Karpas-422 (cell line): ENCODE measurements at regions not wholly inside any gene's neighbourhood (a gene's known extent, or its start where the extent isn't known, plus 50 kb on each side); places are given as distances from the start of the nearest gene placed in this dataset.

Experiments used
- DNase-seq: peaks from one replicate; pipeline ENCODE4 v3.0.0-alpha.2; 2015
- H2AFZ ChIP-seq: fragments of 200-600 bp; sonication (generic); 2 replicates; pipeline ENCODE4 v1.6.1; 2014; ENCODE audit warnings: antibody characterized with exemption, low read length, mixed read lengths
- H3K27ac ChIP-seq: fragments of 200-600 bp; sonication (generic); 2 replicates; pipeline ENCODE4 v1.5.1; 2014; ENCODE audit warnings: mild to moderate bottlenecking, low read length, moderate library complexity
- H3K27me3 ChIP-seq: fragments of 200-600 bp; sonication (generic); 2 replicates; pipeline ENCODE4 v1.6.1; 2014; ENCODE audit warnings: low read length, mixed read lengths
- H3K36me3 ChIP-seq: fragments of 200-600 bp; sonication (generic); 2 replicates; pipeline ENCODE4 v1.6.1; 2014; ENCODE audit warnings: low read length, mixed read lengths; ENCODE audit not compliant: insufficient read depth
- H3K4me1 ChIP-seq: fragments of 200-600 bp; sonication (generic); 2 replicates; pipeline ENCODE4 v1.6.1; 2014; ENCODE audit warnings: mild to moderate bottlenecking, low read length, mixed read lengths
- H3K4me2 ChIP-seq: fragments of 200-600 bp; sonication (generic); 2 replicates; pipeline ENCODE4 v1.6.1; 2014; ENCODE audit warnings: low read length, low read depth, mild to moderate bottlenecking; ENCODE audit not compliant: poor library complexity, severe bottlenecking
- H3K4me3 ChIP-seq: fragments of 200-600 bp; sonication (generic); 2 replicates; pipeline ENCODE4 v1.5.1; 2014; ENCODE audit warnings: mild to moderate bottlenecking, antibody characterized with exemption, low read length, mixed read lengths
- H3K79me2 ChIP-seq: fragments of 200-600 bp; sonication (generic); 2 replicates; pipeline ENCODE4 v1.6.1; 2014; ENCODE audit warnings: mild to moderate bottlenecking, low read length, mixed read lengths
- H3K9ac ChIP-seq: fragments of 200-600 bp; sonication (generic); 2 replicates; pipeline ENCODE4 v1.6.0; 2014; ENCODE audit warnings: low read length
- H3K9me2 ChIP-seq: fragments of 200-600 bp; sonication (generic), shearing (Covaris generic); replicated peaks from 2 replicates; pipeline ENCODE4 v1.6.0; 2014; ENCODE audit warnings: mild to moderate bottlenecking, low read length, moderate library complexity; ENCODE audit not compliant: insufficient read depth
- H3K9me3 ChIP-seq: fragments of 300-700, 200-600 bp; sonication (generic); 2 replicates; pipeline ENCODE4 v1.6.1; 2014; ENCODE audit warnings: low read length, mixed read lengths
- H4K20me1 ChIP-seq: fragments of 200-600 bp; sonication (generic); 2 replicates; pipeline ENCODE4 v1.6.1; 2014; ENCODE audit warnings: mild to moderate bottlenecking, antibody characterized with exemption, low read length, low read depth; ENCODE audit not compliant: insufficient read depth

DNA sequence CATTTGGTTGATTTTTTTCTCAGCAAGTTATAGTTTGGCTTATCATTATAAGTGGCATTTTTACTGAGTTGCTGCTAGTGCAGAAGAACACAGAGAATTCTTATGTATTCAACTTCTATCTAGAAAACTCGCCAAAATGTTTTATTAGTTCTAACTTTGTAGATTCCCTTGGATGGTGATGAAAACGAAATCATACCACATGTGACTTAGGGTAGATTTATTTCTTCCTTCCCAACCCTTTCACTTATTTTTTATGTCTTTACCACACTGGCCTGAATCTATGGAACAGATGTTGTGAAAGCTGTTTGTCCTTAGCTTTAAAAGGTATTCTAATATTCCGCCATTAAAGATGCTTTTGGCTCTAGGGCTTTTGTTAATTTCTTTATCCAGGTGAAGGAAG is 503.3 kb upstream of the CFAP20DC start:
- no peaks in the 10 kb centered on the region for H3K27me3 ChIP-seq
- H3K9me2 ChIP-seq, result no peaks in the 10 kb centered on the region; the same call in 1 of the 2 replicates
- H4K20me1 ChIP-seq, result no peaks in the 10 kb centered on the region
- H3K9ac ChIP-seq, result no peak overlapping the region
- H3K4me1 ChIP-seq, result no peaks in the 10 kb centered on the region
- no peaks in the 10 kb centered on the region for H3K36me3 ChIP-seq
- H2AFZ ChIP-seq, result no peak overlapping the region
- H3K4me3 ChIP-seq, result no peak overlapping the region
- DNase-seq, result no peak
- no peaks in the 10 kb centered on the region for H3K9me3 ChIP-seq
- H3K4me2 ChIP-seq, result no peak overlapping the region
- H3K79me2 ChIP-seq, result no peaks in the 10 kb centered on the region
- no peak overlapping the region for H3K27ac ChIP-seq

DNA sequence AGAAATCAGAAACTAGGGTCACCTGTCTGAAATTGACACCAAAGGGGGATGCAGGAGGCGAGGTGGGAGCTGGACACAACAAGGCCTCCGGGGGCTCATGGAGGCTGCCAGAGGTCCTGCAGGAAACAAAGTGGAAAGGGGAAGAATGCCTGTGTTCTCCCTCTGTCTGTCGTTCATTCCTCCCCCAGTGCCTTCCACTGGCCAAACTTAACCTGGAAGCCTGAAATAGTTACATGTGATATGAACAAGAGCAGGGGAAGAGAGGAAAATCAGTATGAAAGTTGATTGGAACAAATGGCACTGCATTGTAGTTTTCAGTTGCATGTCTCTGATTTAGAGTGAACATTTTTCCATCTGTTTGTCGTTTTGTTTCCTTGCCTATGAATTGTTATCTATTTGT is 502.0 kb upstream of the CFAP20DC start:
- Histone ChIP-seq H3K9me2 (no peaks in the 10 kb centered on the region; the same call in 1 of the 2 replicates), H4K20me1 (no peaks in the 10 kb centered on the region), H2AFZ (no peak overlapping the region)

DNA sequence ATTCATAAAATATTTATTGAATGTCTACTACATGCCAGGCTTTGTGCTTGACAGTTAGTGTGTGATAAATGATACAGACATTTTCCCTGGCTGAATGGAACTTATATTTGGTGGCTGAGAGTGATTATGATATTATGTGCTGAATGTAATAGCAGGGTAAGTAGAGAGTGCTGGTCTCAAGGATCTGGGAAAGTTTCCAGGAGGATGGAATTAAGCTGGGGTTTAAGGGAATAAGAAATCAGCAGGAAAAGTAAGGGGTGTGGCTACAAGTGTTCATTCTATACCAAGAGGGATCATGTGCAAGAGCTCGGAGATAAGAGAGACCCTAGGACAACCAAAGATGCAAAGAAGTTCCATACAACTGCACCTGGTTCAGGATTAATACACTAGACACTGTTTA is 500.1 kb upstream of the CFAP20DC start:
- no peak overlapping the region for H3K4me2 ChIP-seq
- H3K27ac ChIP-seq, result no peak overlapping the region
- no peaks in the 10 kb centered on the region for H3K9me3 ChIP-seq
- H3K9ac ChIP-seq, result no peak overlapping the region
- H3K4me3 ChIP-seq, result no peak overlapping the region
- no peaks in the 10 kb centered on the region for H3K27me3 ChIP-seq
- no peaks in the 10 kb centered on the region for H3K4me1 ChIP-seq
- H4K20me1 ChIP-seq, result no peaks in the 10 kb centered on the region
- no peak overlapping the region for H2AFZ ChIP-seq
- H3K79me2 ChIP-seq, result no peaks in the 10 kb centered on the region
- H3K9me2 ChIP-seq, result no peaks in the 10 kb centered on the region; the same call in 1 of the 2 replicates
- no peaks in the 10 kb centered on the region for H3K36me3 ChIP-seq
- DNase-seq, result no peak

More for the DNA sequence above, 502.0 kb upstream of the CFAP20DC start:
- Histone ChIP-seq H3K36me3 (no peaks in the 10 kb centered on the region), H3K27me3 (no peaks in the 10 kb centered on the region), H3K27ac (no peak overlapping the region), H3K4me2 (no peak overlapping the region), H3K4me1 (no peaks in the 10 kb centered on the region), H3K9ac (no peak overlapping the region), H3K79me2 (no peaks in the 10 kb centered on the region), H3K4me3 (no peak overlapping the region), H3K9me3 (no peaks in the 10 kb centered on the region)
- DNase-seq, result no peak

DNA sequence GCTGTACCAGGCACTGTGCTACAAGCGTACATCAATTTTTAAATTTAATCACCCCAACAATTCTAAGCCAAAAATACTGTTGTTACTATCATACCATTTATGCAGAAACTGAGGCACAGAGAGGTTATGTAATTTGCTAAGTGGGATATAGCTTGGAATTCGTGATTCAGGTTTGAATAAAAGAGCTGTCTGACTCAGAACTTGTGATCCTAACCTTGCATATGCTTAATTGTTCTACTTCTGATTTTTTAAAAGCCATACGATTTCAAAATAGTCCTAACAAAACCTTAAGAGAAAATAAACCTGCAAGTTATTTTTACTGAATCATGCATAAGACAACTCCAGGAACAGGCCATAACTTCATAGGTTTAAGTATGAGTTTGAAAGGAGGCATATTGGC is 498.0 kb upstream of the CFAP20DC start:
- no peaks in the 10 kb centered on the region for H3K9me3 ChIP-seq
- H3K4me2 ChIP-seq, result no peak overlapping the region
- no peaks in the 10 kb centered on the region for H3K79me2 ChIP-seq
- H3K9me2 ChIP-seq, result no peaks in the 10 kb centered on the region; the same call in 1 of the 2 replicates
- H3K27me3 ChIP-seq, result no peaks in the 10 kb centered on the region
- no peaks in the 10 kb centered on the region for H3K36me3 ChIP-seq
- no peaks in the 10 kb centered on the region for H4K20me1 ChIP-seq
- no peak overlapping the region for H3K27ac ChIP-seq
- no peaks in the 10 kb centered on the region for H3K4me1 ChIP-seq
- H3K4me3 ChIP-seq, result no peak overlapping the region
- no peak for DNase-seq
- no peak overlapping the region for H2AFZ ChIP-seq
- no peak overlapping the region for H3K9ac ChIP-seq

DNA sequence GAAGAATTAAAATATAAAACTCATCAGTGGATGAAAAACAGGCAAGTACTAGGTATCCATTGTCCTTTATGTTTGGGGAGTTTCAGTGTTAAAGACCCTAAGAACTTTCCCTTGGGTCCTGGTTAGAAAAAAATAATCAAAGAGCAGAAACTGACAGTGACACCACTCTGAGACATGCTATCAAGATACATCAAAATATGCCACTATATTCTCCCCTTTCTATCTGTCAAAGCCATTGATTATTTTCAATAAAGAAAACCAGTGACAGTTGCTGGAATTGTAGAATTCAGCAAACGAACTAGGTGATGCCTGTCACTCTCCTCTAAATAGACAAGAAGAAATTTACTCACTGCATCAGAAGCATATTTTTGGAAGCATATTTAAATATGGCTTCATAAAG is 496.7 kb upstream of the CFAP20DC start:
- no peaks in the 10 kb centered on the region for H3K36me3 ChIP-seq
- no peak for DNase-seq
- H3K4me2 ChIP-seq, result no peak overlapping the region
- H3K27me3 ChIP-seq, result no peaks in the 10 kb centered on the region
- H3K79me2 ChIP-seq, result no peaks in the 10 kb centered on the region
- H2AFZ ChIP-seq, result no peak overlapping the region
- H3K9me2 ChIP-seq, result no peaks in the 10 kb centered on the region; the same call in 1 of the 2 replicates
- no peaks in the 10 kb centered on the region for H3K4me1 ChIP-seq
- H3K4me3 ChIP-seq, result no peak overlapping the region
- H3K27ac ChIP-seq, result no peak overlapping the region
- no peaks in the 10 kb centered on the region for H4K20me1 ChIP-seq
- H3K9me3 ChIP-seq, result no peaks in the 10 kb centered on the region
- no peak overlapping the region for H3K9ac ChIP-seq

DNA sequence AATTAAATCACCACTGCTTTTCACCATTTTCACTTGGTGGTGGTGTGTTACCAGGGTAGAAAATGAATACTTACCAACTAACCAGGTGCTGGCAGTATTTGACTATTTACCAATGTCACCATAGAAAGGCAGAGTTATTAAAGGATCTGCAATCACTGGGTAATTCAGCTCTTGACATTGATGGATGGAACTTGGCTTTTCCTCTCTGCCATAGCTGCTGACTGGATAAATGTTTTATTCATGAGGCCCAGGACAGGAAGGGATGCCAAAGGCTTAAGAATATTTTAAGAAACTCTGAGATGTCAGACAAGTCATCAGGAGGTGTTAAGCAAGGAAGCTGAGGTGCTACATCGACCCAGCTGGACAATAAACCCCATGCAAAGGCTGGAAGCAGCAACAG is 495.5 kb upstream of the CFAP20DC start:
- H3K4me1 ChIP-seq, result no peaks in the 10 kb centered on the region
- H3K79me2 ChIP-seq, result no peaks in the 10 kb centered on the region
- no peak overlapping the region for H2AFZ ChIP-seq
- no peak overlapping the region for H3K9ac ChIP-seq
- no peak overlapping the region for H3K4me3 ChIP-seq
- H3K36me3 ChIP-seq, result no peaks in the 10 kb centered on the region
- no peak for DNase-seq
- H4K20me1 ChIP-seq, result no peaks in the 10 kb centered on the region
- no peaks in the 10 kb centered on the region for H3K9me3 ChIP-seq
- H3K27me3 ChIP-seq, result no peaks in the 10 kb centered on the region
- no peak overlapping the region for H3K27ac ChIP-seq
- H3K4me2 ChIP-seq, result no peak overlapping the region
- no peaks in the 10 kb centered on the region; the same call in 1 of the 2 replicates for H3K9me2 ChIP-seq

DNA sequence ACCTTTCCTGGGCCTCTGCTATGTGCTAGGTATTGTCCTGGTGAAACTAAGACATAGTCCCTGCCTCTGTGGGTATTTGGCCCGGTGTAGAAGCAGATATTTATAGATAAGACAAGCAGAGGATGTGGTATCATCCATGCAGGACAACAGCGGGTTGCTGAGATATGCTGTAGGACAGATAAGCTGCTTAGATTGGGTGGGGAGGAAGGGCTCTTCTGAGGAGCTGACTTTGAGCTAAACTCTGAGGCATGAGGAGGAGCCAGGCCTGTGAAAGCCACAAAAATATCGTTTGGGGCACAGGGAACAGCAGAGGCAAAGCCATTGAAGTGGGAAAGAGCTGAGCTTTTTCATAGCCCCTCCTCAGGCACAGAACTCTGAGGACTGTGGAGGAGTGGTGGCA is 492.5 kb upstream of the CFAP20DC start:
- H2AFZ ChIP-seq, result no peak overlapping the region
- H3K27ac ChIP-seq, result no peak overlapping the region
- no peak overlapping the region for H3K9ac ChIP-seq
- no peaks in the 10 kb centered on the region for H3K36me3 ChIP-seq
- no peaks in the 10 kb centered on the region for H3K9me2 ChIP-seq
- no peak overlapping the region for H3K4me3 ChIP-seq
- H3K4me2 ChIP-seq, result no peak overlapping the region
- no peaks in the 10 kb centered on the region for H4K20me1 ChIP-seq
- H3K9me3 ChIP-seq, result no peaks in the 10 kb centered on the region
- DNase-seq, result no peak
- H3K27me3 ChIP-seq, result no peaks in the 10 kb centered on the region
- H3K4me1 ChIP-seq, result no peaks in the 10 kb centered on the region
- no peaks in the 10 kb centered on the region for H3K79me2 ChIP-seq

DNA sequence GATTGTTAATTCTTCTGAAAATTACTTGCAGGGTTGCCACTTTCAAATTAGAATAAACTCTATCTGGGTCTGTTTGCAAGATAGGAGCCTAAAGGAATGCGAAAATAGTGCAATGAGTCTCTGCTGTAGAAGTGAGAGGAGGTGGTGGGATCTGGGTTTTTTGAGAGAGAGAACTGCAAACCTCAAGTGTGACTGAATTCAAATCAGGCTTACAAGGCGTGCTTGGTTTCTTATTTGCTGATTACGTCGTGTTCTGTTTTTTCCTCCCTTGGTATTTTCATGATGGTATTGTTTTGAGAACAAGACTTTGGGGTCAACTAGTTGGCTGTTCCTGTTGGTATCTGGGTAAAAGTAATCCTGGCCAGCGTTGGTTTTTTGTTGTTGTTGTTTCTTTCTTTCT is 490.9 kb upstream of the CFAP20DC start:
- H3K9ac ChIP-seq, result no peak overlapping the region
- H4K20me1 ChIP-seq, result no peaks in the 10 kb centered on the region
- H3K4me3 ChIP-seq, result no peak overlapping the region
- H3K27me3 ChIP-seq, result no peaks in the 10 kb centered on the region
- H3K4me1 ChIP-seq, result no peaks in the 10 kb centered on the region
- no peak overlapping the region for H3K27ac ChIP-seq
- no peaks in the 10 kb centered on the region for H3K36me3 ChIP-seq
- H3K9me2 ChIP-seq, result no peaks in the 10 kb centered on the region
- no peaks in the 10 kb centered on the region for H3K79me2 ChIP-seq
- H3K4me2 ChIP-seq, result no peak overlapping the region
- no peak overlapping the region for H2AFZ ChIP-seq
- no peaks in the 10 kb centered on the region for H3K9me3 ChIP-seq
- DNase-seq, result no peak

DNA sequence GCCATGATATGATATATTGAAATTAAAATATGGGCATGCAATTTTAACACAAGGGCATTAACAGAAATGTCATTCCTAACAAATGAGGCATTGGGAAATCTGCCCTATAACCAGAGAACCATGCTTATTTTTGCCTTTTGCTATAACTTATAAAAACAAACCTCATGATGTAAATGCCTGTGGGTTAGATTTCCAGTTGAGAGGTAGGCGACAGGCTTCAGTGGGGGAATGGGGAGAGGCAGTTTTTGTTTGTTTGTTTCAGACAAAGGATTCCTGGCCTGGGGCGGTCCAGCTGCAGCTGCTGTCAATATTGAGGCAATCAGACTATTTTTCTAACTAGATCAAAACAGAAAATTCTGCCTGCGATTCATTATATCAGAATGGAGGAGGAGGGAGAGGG is 490.4 kb upstream of the CFAP20DC start:
- Histone ChIP-seq H4K20me1 (no peaks in the 10 kb centered on the region), H2AFZ (no peak overlapping the region), H3K27ac (no peak overlapping the region), H3K9me3 (no peaks in the 10 kb centered on the region), H3K36me3 (no peaks in the 10 kb centered on the region), H3K79me2 (no peaks in the 10 kb centered on the region), H3K9me2 (no peaks in the 10 kb centered on the region), H3K4me3 (no peak overlapping the region), H3K27me3 (no peaks in the 10 kb centered on the region), H3K9ac (no peak overlapping the region), H3K4me2 (no peak overlapping the region), H3K4me1 (no peaks in the 10 kb centered on the region)
- no peak for DNase-seq
